NCI-H2107 treated with DMSO at 0.1 percent for 48 hours (cell line): ENCODE measurements at regions not wholly inside any gene's neighbourhood (a gene's known extent, or its start where the extent isn't known, plus 50 kb on each side); places are given as distances from the start of the nearest gene placed in this dataset.

ENCODE experiments used
- DNase-seq: peaks from one replicate; lab custom pipeline; 2025; ENCODE audit not compliant: unreplicated experiment; lab: John Stamatoyannopoulos, UW

DNA sequence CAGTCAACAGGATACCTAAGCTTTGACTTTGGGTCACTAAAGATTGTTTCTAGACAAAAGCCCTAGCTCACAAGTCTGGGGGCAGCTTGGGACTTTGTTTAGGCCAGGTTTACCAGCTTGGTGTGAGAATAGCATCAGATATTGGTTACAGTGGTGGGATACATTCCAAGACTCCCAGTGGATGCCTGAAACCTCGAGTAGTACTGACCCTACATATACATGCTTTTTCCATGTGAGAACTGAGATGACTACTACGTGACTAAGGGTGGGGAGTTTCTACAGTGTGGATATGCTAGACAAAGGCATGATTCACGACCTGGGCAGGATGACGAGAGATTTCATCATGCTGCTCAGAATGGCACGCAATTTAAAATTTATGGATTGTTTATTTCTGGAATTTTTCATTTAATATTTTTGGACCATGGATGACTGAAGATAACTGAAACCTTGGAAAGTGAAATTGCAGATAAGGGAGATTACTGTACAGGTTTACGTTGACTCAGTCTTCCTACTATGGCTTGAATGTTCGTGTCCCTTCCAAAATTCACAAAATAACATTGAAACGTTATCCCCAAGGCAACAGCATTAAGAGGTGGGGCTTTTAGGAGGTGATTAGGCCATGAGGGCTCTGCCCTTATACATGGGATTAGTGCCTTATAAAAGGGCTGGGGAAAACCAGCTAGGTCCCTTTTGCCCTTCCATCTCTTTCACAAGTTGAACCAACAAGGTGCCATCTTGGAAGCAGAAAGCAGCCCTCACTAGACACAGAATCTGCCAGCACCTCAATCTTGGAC lies 50.2 kb upstream of the CTAGE1 start:
- no peak for DNase-seq

DNA sequence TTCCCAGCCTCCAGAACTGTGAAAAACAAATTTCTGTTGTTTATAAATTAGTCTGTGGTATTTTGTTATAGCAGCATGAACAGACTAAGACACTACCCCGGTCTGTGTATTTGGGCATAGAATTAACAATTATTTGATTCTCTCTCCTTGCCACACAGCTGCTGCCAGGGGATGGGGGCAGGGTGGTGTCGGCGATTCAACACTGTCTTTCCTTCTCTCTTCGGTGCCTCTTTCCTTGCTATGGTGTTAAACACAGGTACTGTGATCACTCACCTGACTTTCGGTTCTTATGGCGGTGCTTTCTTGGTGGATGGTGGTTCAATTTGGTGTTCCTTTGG lies 50.8 kb upstream of the CTAGE1 start:
- DNase-seq: no peak

DNA sequence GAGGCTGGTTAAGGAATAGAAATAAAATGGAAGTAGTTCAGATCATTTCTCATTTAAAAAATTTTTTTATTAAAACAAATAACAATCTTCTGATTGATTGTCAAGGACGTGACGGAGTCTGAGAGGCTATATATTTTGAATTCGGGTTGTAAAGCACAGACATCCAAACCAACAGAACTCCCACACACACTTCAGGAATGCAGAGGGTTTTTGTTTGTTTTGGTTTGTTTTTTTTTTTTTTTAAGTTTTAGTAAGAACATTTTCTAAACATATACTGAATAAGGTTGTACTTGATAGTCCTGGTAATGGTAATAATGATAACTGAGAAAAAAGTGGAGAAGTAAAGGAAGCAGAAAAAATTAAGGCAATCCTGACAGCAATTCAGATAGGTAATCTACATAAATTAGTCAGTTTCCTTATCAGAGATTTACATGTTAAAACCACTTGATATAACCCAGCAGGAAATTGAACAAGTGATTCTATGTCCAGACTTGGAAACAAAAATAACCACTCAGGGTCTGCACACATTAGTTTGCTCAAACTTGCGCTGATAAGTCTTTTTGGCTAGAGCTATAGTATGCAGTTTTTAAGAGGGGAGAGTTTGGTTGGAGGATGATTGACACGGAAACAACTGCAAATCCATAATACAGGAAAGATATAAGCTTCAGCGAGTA lies 51.5 kb upstream of the CTAGE1 start:
- no peak for DNase-seq

DNA sequence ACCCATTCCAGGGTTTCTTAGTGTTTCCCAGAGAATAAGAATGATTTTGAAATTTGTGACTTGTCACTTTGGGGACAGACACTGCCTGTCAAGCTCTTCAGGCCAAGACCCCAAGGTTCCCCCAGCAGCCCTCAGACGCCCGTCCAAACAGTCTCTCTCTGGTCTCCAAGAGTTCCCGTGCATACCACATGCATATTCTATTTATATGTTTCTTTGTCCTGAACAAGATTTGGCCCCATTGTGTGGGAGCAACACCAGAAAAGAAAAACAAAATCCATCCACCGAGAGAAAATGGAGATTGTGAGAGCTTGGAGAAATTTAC lies 52.2 kb upstream of the CTAGE1 start:
- no peak for DNase-seq

DNA sequence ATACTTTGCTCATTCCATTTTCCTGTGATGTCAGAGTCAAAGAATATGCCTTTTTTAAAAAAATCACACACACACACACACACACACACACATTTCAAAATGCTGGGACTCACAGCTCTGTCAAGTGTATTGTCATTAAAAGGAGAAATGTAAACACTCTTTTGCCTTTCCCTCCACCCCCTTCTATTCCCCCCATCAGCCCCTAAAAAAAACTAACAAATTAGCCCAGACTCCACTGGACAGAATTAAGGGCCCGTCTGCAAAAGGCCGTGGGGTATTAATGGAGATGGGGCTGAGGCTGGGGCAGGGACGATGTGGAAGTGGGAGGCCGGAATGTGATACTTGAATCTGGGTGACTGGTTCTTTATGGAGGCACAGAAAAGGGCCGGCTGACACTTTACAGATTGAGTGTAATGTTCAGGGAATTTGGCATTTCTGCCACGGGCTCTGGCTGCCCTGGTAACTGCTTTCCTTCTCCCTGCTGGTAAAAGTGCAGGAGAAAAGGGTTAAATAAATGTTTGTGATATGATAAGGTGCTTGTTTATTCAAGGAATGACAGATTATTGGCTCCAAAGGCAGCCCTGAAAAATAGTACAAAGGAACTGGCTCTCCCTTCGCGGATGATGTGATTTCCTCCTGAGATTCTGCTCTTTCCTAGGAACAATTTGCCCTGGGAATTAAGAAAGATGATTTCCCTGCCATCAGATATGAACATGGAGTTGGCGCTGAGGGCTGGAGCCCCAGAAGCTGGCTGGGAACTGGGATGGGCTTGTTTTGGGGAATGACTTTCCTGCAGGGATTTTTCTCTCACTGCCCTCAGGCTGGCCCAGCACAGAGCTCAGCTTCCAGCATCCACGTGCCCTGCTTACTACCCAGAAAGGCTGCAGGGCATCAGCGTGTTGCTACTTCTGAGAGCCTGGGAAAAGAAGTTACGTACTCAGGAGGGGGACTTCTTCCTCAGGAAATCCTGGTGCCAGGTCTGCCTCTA lies 52.8 kb upstream of the CTAGE1 start:
- no peak for DNase-seq

DNA sequence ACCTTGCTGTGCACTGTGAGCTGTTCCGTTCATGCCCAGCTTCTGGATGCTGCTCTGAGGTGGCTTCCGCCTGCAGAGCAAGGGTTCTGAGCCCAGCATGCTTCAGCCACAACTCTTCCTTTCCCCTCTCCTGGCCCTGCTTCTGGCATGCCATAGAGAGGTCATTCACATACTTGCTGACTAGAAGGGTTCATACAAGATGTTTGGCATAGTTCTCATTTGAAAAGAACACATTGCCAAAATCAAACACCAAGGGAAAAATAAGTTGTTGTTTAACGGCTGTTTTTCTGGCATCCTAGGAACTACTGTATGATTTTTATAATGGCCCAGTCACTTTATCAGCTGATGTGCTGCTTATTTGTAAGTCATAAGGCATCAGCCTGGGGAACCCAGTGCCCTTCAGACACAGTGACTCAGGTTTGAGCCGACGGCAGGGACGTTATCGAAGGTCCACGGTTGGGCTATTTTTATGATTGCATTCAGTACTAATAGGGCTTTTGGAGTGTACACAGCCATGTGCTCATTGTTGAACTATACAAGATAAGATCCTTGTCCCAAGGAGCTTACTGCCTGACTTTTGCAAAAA lies 53.9 kb upstream of the CTAGE1 start:
- DNase-seq: no peak

DNA sequence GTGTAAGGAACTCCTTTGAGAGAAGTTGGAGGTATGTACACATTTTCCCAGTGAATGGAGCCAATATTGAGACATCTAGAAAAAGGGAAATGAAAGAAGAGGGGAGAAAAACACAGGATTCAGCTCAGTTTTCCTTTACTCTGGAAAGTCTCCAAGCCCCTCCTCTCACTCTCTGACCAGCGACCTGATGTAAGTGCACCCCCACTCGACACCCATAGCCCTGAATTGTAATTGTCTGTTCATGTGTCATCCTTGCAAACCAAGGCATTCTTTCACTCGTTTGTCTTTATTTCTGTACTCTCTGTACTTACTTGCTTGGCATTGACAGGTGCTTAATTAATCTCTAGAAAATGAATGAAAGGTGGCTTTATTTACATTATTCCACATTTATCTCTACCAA lies 55.7 kb upstream of the CTAGE1 start:
- DNase-seq: no peak

DNA sequence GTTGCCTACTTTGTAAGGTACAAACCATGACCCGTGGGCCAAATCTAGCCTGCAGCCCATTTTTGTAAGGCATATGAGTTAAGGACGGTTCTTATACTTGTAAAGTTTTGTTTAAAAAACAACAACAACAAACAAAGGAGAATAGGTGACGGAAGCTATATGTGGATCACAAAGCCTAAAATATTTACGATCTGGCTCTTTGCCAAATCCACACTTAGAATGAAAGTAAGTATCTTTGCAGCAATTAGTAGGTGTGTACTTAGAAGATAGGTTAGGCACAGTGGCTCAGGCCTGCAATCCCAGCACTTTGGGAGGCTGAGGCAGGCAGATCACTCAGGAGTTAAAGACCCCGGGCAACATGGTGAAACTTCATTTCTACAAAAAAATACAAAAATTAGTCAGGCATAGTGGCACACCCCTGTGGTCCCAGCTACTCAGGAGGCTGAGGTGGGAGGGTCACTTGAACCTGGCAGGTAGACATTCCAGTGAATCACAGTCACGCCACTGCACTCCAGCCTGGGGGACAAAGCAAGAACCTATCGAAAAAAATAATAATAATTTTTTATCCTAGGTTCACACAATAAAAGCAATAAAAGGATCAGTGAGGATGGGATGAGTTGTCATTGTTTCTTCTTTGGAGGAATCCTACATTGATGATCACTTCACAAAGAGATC lies 57.8 kb upstream of the CTAGE1 start:
- DNase-seq: no peak

DNA sequence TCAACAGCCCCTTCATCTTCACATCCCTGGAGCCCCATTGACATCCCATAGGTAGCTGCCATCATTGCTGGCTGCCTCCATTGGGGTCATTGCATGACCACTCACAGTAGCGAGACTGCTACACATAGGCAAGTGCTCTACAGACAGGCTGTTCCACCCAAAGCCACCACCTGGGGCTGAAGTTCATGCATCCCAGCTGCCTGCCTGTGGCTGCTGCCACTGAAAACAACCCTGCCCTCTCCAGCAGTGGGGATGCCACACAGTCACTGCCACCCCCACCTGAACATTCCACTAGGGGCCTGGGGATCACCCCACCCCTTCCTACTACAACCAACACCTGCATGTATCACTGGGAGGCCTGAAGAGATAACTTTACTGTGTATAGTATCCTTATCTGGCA lies 59.5 kb upstream of the CTAGE1 start:
- no peak for DNase-seq

DNA sequence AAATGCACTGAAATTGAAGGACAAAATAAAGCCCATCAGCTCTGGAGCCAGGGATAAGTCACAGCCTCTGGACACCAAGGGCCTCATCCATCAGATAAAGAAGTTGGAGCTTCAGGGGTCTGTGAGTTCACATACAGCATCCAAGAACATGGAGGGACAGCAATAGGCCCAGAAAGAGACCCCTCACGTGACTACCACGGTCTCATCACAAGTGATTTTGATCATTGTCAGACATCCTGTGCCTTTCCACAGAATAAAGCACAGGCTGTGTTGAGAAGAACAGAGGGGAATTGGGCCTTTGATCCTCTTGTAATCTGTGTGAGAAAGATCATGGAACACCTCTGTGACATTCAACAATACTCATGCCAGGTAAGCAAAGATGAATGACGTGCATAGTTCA lies 65.2 kb upstream of the CTAGE1 start:
- no peak for DNase-seq

DNA sequence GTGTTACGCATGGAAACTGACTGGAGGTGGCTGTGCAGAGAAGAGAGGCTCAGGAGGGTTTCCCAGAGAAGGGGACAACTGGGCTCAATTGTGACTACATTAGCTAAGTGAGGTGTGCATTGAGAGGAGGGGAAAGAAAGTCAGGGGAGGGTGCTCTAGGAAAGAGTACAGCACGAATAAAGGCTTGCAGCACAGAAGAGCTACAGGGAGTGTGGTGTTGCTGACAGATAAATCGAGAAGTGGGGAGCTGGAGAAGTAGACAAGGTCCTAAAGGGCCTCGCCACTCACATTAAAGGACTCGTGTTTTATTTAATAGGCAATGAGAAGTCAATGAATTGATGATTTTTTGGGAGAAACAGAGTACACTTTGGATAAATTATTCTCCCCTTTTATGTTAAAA lies 65.7 kb upstream of the CTAGE1 start:
- DNase-seq: no peak

DNA sequence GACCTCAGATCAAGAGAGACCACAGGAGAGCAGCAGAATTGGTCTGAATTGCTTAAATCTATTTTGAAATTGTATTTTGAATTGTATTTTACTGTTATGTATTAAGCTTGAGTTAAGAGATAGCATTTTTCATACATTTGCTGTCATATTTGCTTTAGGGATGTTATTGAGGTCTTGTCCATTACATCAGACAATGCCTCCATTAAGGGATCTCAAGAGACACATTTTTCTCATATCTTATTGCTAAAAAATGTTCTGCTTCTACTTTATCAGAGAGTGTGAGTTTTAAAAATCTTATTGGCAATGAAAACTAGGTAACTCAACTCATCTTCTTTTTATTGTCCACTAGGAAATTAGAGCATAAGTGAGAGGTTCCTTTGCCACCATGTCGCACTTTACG lies 66.8 kb upstream of the CTAGE1 start:
- no peak for DNase-seq

DNA sequence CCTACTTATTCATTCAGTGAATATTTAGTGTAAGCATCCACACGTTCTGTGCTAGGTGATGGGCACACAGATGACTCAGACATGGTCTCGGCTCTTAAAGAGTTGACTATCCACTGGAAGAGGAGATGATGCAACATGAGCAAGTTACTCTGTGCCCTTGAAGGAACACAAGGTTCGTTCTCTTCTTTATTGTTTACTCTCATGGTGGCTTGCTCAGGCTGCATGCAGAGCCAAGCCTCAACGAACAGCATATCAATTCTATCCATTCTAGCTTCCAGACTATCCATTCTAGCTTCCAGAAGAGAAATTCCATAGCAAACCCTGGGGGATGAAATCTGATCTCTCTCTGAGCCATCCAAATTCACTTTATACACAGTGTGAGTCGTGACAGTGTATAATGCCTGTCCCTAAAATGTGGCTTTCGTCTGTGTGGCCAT lies 68.1 kb upstream of the CTAGE1 start:
- no peak for DNase-seq

DNA sequence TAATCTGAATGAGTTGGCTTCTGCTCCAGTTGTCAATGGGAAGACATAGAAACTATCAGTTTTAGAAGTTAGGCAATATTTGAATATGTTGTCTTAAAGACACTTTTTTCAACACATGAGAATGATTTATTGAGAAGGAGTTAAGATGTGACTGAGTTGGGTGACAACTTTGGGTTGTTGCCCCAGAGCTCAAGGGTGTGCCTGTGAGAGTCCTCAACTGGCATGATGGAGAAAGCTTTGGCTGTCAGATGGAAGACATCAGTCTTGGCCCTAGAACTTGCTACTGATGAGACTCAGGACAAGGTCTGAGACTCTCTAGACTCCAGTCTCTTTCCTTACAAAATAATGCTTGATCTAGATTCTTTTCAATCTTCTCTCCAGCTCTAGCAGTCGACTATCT lies 69.0 kb upstream of the CTAGE1 start:
- no peak for DNase-seq

DNA sequence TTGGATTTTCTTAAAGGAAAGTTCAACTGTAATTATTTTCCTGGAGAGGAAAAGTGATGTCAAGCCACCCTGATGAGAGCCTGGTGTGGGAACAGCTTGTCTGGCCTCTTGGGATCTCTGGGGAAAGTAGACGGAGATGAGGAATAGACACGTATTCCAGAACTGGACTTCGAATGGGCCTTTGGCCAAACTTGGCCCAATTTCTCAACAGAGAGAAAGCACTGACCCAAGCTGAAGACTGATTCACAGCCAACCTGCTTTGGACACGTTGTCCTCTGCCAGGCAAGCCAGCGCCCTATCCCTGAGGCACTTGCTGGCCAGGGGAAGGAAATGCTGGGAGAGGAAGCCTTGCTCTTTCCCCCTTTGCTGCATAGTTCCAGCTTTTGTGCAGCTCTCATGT lies 70.8 kb upstream of the CTAGE1 start:
- no peak for DNase-seq

DNA sequence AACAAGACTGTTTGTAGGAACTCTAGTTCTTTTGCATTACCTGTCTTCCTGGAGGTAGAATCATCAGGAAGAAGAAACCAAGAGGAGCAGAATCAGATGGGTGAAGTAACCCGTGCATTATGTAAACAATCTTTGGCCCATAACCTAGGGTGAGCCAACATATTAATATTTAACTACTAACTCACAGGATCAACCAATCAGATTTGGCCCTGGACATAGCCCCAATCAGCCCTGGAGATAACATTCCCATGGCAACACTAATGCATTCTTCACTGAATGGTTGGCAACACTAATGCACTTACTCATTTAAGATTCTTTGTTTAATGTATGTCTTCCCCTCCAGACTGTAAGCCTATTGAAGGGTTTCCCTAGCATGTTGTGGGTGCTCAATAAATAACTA lies 72.0 kb upstream of the CTAGE1 start:
- no peak for DNase-seq

DNA sequence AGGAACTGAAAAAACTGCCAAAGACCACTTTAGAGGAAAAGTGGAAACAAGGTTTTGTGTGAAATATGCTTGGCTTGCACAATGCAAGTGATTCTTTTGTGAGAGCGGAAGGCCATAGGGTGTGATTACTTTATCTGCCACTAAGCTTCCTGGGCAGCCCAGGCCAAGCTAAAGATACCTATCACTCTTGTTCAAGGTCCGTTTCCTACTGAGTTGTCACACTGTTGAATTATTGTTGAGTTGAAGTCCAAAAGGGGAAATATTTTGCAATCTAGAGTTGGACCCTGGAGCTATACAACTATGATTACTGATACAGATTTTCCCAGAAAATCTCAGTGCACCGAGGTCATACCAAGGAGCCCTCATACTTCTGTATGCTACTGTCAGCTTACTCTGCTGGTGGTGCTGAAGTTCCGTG lies 72.7 kb upstream of the CTAGE1 start:
- DNase-seq: no peak

DNA sequence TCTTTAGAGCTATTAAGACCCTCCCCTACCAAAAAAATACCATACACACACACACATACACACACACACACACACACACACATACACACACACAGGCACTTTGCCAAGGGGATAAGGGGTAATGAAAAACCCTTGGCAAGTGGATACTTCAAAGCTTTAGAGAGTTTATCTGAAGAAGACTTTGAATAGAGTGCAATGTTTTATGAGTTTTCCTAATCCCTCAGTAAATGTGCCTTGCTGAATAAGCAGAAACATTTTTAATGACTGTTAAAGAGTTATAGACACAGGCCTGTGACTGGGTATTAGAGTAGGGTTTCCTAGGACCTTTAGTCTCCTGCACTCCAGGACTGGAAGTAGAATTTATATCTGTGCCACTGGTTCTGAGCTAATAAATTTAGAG lies 75.5 kb upstream of the CTAGE1 start:
- DNase-seq: no peak

DNA sequence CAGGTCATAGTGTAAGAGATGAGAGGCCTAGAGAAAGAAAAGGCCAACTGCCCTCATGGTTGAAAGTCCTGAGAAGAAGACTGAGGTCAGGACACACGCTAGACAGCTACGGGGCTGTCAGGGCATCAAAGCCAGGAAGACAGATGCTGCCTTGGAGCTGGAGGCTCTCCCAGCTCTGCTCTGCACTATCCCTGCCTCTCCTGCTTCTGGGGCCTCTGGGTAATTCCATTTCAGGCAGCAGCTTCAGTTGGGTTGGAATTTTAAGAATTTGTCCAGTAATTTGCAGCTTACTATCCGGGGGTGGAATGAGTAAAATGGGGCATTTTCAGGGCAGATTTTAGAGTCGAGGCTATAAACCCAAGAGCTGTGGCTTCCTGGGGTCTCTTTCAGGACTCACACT lies 76.2 kb upstream of the CTAGE1 start:
- no peak for DNase-seq

DNA sequence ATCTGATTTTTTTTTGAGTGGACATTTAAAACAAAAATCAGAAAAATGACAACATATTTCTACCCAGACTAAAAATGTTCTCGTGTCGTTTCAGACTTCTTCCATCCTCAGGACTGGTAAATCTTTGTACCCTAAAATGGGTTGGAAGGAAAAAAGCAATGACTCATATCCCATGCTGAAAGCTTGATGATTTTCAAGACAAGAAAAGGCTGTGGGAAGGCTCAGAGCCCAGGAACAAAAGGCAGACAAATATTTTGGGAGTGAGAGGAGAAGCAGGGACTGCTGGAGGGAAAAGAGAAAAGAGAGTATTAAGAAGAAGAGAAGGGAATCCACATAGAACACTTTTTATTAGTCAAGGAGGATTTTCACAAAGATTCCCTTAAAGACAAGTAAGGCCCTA lies 77.1 kb upstream of the CTAGE1 start:
- no peak for DNase-seq

DNA sequence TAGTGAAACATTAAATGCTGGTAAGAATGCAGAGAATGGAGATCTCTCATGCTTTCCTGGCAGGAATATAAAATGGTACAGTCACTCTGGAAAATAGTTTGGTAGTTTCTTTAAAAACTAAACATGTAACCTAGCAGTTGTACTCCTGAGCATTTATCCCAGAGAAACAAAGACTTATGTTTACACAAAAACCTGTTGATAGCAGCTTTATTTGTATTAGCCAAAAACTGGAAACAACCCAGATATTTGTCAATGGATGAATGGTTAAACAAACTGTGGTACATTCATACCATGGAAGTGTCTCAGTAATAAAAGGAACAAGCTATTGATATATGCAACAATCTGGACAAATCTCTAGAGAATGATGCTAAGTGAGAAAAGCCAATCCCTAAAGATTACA lies 81.7 kb upstream of the CTAGE1 start:
- DNase-seq: no peak
